ENCODE measurements at regions not wholly inside any gene's neighbourhood (a gene's known extent, or its start where the extent isn't known, plus 50 kb on each side); places are given as distances from the start of the nearest gene placed in this dataset.

- H3K4me3 ChIP-seq (ENCODE audit: low read depth, low read length): no peak overlapping the region
- no peak for TF ChIP-seq CTCF (IDR thresholded peaks at IDR 0.05; ENCODE audit: low read depth, low read length)
Observed at GRCh38 chr6:165941249-165941775, 226.3 kb downstream of the TBXT start.

DNA sequence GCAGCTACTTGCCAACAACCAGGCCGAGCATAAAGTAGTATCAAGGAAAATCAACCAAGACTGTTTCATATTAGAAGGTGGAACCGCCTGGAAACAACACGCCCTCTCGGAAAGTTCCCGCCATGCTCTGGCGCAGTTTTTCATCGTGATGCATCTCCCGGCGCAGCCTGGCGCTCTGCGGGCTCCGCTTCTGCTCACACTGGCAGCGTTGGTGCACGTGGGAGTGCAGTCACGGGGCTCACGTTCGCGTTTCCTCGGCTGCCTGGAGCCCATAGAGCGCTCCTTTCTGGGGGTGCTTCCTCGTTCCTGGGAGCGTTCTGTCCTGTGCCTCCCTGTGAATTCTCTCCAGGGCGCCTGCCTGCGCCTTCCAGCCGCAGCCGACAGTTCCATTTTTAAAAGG is 227.3 kb downstream of the TBXT start:
- TF ChIP-seq CTCF (IDR thresholded peaks at IDR 0.05; ENCODE audit: low read depth, low read length): no peak
- no peak overlapping the region for H3K4me3 ChIP-seq (ENCODE audit: low read depth, low read length)

DNA sequence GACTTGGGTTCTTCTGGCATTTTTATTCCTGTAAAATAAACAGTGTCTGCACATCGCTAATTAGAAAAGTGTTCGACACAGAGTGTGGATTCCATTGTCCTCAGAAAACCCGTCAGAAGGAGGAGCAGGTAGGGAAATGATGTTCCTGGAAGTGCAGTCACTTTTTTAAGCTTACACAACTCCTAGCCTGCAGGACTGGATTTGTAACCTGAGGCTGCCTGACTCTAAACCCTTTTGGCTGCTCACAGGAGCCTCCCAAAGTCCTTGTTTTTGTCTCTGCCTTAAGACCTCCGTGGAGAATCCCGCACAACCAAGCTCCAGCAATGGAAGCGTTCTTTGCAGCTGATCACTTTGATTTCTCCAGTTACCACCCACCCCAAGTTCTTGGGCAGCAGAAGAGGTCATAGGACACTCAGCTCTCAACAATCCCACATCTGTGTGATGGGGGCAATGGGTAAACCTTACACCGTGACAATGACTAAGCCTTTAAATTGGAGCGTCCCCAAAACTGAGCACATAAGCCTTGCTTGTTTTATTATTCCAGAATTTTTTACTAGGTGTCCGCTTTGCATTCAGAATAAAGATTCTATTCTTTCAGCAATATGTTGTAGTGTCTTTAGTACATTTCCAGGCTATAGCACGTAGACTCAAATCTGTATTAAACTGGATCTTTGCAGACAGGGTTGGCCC is 227.9 kb downstream of the TBXT start:
- no peak overlapping the region for H3K4me3 ChIP-seq (ENCODE audit: low read depth, low read length)
- TF ChIP-seq CTCF (IDR thresholded peaks at IDR 0.05; ENCODE audit: low read depth, low read length): no peak

GRCh38 chr6:165939047-165939446 is 228.6 kb downstream of the TBXT start:
- no peak for TF ChIP-seq CTCF (IDR thresholded peaks at IDR 0.05; ENCODE audit: low read depth, low read length)
- no peak overlapping the region for H3K4me3 ChIP-seq (ENCODE audit: low read depth, low read length)

- no peak for TF ChIP-seq CTCF (IDR thresholded peaks at IDR 0.05; ENCODE audit: low read depth, low read length)
- H3K4me3 ChIP-seq (ENCODE audit: low read depth, low read length): no peak overlapping the region
Observed at GRCh38 chr6:165937564-165938358, 229.9 kb downstream of the TBXT start.

DNA sequence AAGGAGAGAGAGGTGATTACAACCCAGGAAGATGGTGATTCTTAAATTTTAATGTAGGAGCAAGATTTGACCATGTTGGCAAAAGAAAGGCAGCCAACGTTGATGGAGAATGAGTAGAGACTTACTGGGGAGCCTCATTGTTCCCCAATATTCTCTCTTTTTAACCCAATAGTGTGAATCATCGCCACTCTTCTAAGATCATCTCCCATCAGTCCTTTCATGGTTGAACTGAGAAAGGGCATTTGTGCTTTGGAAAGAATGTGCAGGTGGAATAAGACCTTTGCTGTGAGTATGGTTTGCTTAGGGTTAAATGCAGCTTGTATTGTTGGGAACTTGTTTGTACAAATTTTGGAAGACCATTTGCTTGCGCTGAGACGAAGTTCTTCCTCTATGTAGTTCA is 231.0 kb downstream of the TBXT start:
- H3K4me3 ChIP-seq (ENCODE audit: low read depth, low read length): no peak overlapping the region
- no peak for TF ChIP-seq CTCF (IDR thresholded peaks at IDR 0.05; ENCODE audit: low read depth, low read length)

GRCh38 chr6:165936096-165936495 is 231.6 kb downstream of the TBXT start:
- H3K4me3 ChIP-seq (ENCODE audit: low read depth, low read length): no peak overlapping the region
- no peak for TF ChIP-seq CTCF (IDR thresholded peaks at IDR 0.05; ENCODE audit: low read depth, low read length)

Measured in WI38 (cell line).